HL-60 (cell line): ENCODE measurements at regions not wholly inside any gene's neighbourhood (a gene's known extent, or its start where the extent isn't known, plus 50 kb on each side); places are given as distances from the start of the nearest gene placed in this dataset.
"Not testable (repeated sequence)": the region's sequence is repeated elsewhere in the genome, so short reads cannot be mapped to it uniquely, and the experiment has no call there.

ENCODE experiments used
- REST ChIP-seq: IDR thresholded peaks from 2 replicates; pipeline ENCODE4 v1.6.1; 2012; ENCODE audit warnings: low read depth; ENCODE audit not compliant: insufficient replicate concordance
- TF ChIP-seq, protein P1 (sequence below): IDR thresholded peaks from one replicate; pipeline ENCODE4 v1.5.1; 2011; ENCODE audit warnings: low read length, control low read depth, inconsistent platforms; ENCODE audit not compliant: insufficient read depth

DNA sequence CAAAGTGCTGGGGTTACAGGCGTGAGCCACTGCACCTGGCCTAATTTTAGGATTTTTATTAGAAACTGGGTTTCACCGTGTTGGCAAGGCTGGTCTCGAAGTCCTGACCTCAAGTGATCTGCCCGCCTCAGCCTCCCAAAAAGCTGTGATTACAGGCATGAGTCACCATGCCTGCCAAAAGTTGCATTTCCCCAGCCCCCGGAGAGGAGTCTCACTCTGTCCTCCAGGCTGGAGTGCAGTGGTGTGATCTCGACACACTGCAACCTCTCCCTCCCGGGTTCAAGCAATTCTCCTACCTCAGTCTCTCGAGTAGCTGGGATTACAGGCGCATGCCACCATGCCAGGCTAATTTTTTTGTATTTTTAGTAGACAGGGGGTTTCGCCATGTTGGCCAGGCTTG is 122.0 kb upstream of the KCTD7 start:
- TF ChIP-seq, protein P1, sequence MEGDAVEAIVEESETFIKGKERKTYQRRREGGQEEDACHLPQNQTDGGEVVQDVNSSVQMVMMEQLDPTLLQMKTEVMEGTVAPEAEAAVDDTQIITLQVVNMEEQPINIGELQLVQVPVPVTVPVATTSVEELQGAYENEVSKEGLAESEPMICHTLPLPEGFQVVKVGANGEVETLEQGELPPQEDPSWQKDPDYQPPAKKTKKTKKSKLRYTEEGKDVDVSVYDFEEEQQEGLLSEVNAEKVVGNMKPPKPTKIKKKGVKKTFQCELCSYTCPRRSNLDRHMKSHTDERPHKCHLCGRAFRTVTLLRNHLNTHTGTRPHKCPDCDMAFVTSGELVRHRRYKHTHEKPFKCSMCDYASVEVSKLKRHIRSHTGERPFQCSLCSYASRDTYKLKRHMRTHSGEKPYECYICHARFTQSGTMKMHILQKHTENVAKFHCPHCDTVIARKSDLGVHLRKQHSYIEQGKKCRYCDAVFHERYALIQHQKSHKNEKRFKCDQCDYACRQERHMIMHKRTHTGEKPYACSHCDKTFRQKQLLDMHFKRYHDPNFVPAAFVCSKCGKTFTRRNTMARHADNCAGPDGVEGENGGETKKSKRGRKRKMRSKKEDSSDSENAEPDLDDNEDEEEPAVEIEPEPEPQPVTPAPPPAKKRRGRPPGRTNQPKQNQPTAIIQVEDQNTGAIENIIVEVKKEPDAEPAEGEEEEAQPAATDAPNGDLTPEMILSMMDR = not testable (repeated sequence)
- not testable (repeated sequence) for TF ChIP-seq REST
